OCI-LY7 (cell line): ENCODE measurements at regions not wholly inside any gene's neighbourhood (a gene's known extent, or its start where the extent isn't known, plus 50 kb on each side); places are given as distances from the start of the nearest gene placed in this dataset.

Source experiments
- BruUV-seq: library from RNA; stranded (reverse); fragments of 400-500 nt; replicated peaks from 2 replicates; lab custom pipeline; 2021; lab: Mats Ljungman, UMichigan
- CTCF ChIA-PET: fragments of 300-600 bp; sonication (Branson Sonifier 250); formaldehyde crosslinking; loops from one replicate; lab custom pipeline; 2022; ENCODE audit warnings: antibody characterized with exemption; ENCODE audit not compliant: unreplicated experiment; lab: Charles Lee
- POLR2A ChIA-PET: fragments of 300-600 bp; sonication (Branson Sonifier 250); formaldehyde crosslinking; loops from one replicate; lab custom pipeline; 2022; ENCODE audit warnings: antibody characterized with exemption; lab: Charles Lee
- DNase-seq: peaks from one replicate; pipeline ENCODE4 v3.0.0-alpha.2; 2015; ENCODE audit warnings: low spot score
- H2AFZ ChIP-seq: fragments of 200-600 bp; sonication (generic), shearing (Covaris generic); 2 replicates; pipeline ENCODE4 v1.6.1; 2014; ENCODE audit warnings: mild to moderate bottlenecking, antibody characterized with exemption, low read length, moderate library complexity
- H3K27ac ChIP-seq: fragments of 200-600 bp; sonication (generic); 2 replicates; pipeline ENCODE4 v1.5.1; 2014; ENCODE audit warnings: mixed run types, low read depth, mild to moderate bottlenecking, moderate library complexity, low read length, inconsistent platforms; ENCODE audit not compliant: poor library complexity, severe bottlenecking
- H3K36me3 ChIP-seq: fragments of 200-600 bp; sonication (generic); 2 replicates; pipeline ENCODE4 v1.6.1; 2014; ENCODE audit warnings: mild to moderate bottlenecking, antibody characterized with exemption, low read length, moderate library complexity, mixed read lengths; ENCODE audit not compliant: insufficient read depth
- H3K4me1 ChIP-seq: fragments of 200-600 bp; sonication (generic); 2 replicates; pipeline ENCODE4 v1.5.1; 2014; ENCODE audit warnings: mild to moderate bottlenecking, low read length; ENCODE audit not compliant: insufficient read depth, poor library complexity, severe bottlenecking
- H3K4me2 ChIP-seq: fragments of 200-600 bp; sonication (generic); 2 replicates; pipeline ENCODE4 v1.6.1; 2014; ENCODE audit warnings: mild to moderate bottlenecking, low read length
- H3K4me3 ChIP-seq: fragments of 200-600 bp; sonication (generic); 2 replicates; pipeline ENCODE4 v1.5.1; 2014; ENCODE audit warnings: mild to moderate bottlenecking, low read depth, low read length; ENCODE audit not compliant: poor library complexity, severe bottlenecking
- H3K79me2 ChIP-seq: fragments of 200-600 bp; sonication (generic); 2 replicates; pipeline ENCODE4 v1.6.1; 2016; ENCODE audit warnings: low read depth, mild to moderate bottlenecking, low read length, moderate library complexity, mixed read lengths; ENCODE audit not compliant: insufficient read depth
- H3K9me2 ChIP-seq: fragments of 200-600 bp; sonication (generic); 2 replicates; pipeline ENCODE4 v1.6.1; 2016; ENCODE audit warnings: mild to moderate bottlenecking, low read length, mixed read lengths; ENCODE audit not compliant: insufficient read depth
- H3K9me3 ChIP-seq: fragments of 200-600 bp; sonication (generic); 2 replicates; pipeline ENCODE4 v1.6.1; 2014; ENCODE audit warnings: mild to moderate bottlenecking, mixed run types, low read length, mixed read lengths
- H4K20me1 ChIP-seq: fragments of 200-600 bp; sonication (generic); 2 replicates; pipeline ENCODE4 v1.6.1; 2014; ENCODE audit warnings: mild to moderate bottlenecking, antibody characterized with exemption, low read length, moderate library complexity, mixed read lengths; ENCODE audit not compliant: insufficient read depth
- EZH2phosphoT487 ChIP-seq: fragments of 200-600 bp; sonication (generic); IDR thresholded peaks from 2 replicates; pipeline ENCODE4 v1.6.1; 2018; ENCODE audit warnings: low read depth, borderline replicate concordance, mild to moderate bottlenecking, mixed run types, antibody characterized with exemption, low read length, moderate library complexity, mixed read lengths
- intact Hi-C: fragments of 100-400 bp; cut with micrococcal nuclease; formaldehyde crosslinking; loops from one replicate; pipeline ENCODE4 v1.10.0; 2022; ENCODE audit not compliant: unreplicated experiment
- TF ChIP-seq, protein P1 (sequence below): fragments of 200-600 bp; sonication (generic); conservative IDR thresholded peaks from 2 replicates; pipeline ENCODE4 v1.5.1; 2014; ENCODE audit warnings: mild to moderate bottlenecking, antibody characterized with exemption, low read length, moderate library complexity, mixed read lengths

DNA sequence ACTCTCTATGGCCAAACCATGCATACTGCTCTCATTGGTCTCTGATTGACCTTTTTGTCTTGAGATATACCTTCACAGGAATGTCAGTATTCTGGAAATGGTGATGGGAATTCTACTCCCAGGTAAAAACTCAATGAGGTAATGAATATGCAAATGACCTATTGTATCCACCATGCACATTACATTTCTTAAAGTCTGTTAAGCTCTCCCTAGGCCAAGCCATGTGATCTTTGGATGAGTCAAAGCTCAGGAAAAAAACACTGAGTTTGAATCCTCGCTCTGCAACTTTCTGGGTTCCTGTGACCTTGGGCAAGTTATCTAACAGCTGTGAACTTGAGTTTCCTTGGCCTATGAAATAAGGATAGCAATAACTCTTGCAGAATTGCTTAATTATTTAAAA is 175.4 kb downstream of the PPP1R2C start:
- no peaks in the 10 kb centered on the region for H3K9me3 ChIP-seq
- H2AFZ ChIP-seq = no peak overlapping the region
- H3K79me2 ChIP-seq = no peaks in the 10 kb centered on the region
- no peak overlapping the region for H3K4me3 ChIP-seq
- no peak for DNase-seq
- no peaks in the 10 kb centered on the region for H3K36me3 ChIP-seq
- intact Hi-C loops = no loop called here
- no TSS peak for BruUV-seq
- CTCF ChIA-PET = no interaction called here
- H3K9me2 ChIP-seq = no peaks in the 10 kb centered on the region
- H3K27ac ChIP-seq = no peak overlapping the region
- no peak overlapping the region for H3K4me2 ChIP-seq
- H4K20me1 ChIP-seq = no peaks in the 10 kb centered on the region
- POLR2A ChIA-PET = interaction anchor here (0.7 kb wide), 1 partner anchor 459 kb away, joined by 3 read pairs; no protein-coding TSS in a partner anchor
- H3K4me1 ChIP-seq = no peaks in the 10 kb centered on the region
- TF ChIP-seq, protein P1, sequence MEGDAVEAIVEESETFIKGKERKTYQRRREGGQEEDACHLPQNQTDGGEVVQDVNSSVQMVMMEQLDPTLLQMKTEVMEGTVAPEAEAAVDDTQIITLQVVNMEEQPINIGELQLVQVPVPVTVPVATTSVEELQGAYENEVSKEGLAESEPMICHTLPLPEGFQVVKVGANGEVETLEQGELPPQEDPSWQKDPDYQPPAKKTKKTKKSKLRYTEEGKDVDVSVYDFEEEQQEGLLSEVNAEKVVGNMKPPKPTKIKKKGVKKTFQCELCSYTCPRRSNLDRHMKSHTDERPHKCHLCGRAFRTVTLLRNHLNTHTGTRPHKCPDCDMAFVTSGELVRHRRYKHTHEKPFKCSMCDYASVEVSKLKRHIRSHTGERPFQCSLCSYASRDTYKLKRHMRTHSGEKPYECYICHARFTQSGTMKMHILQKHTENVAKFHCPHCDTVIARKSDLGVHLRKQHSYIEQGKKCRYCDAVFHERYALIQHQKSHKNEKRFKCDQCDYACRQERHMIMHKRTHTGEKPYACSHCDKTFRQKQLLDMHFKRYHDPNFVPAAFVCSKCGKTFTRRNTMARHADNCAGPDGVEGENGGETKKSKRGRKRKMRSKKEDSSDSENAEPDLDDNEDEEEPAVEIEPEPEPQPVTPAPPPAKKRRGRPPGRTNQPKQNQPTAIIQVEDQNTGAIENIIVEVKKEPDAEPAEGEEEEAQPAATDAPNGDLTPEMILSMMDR = no peak
- no peak for TF ChIP-seq EZH2phosphoT487

DNA sequence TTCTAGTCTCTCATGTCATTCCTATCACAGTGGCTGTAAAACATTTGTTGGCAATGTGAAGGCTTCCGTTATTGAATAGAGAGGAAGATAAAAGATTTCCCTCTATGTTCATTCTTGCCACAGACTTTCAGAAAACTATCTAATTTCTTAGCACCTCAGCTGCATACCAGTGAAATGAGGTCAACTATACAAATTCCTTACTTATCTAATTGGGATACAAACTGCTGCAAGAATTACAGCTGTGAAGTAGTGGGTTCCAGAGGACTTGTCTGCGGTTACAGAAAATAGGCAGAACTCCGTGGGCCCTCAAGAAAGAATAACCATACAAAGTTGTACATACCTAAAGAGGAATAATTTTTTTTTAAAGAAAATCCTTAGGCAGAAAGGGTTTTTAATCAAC is 175.8 kb downstream of the PPP1R2C start:
- Histone ChIP-seq H3K4me2 (no peak overlapping the region), H3K4me1 (no peaks in the 10 kb centered on the region), H3K4me3 (no peak overlapping the region), H3K36me3 (no peaks in the 10 kb centered on the region), H3K9me2 (no peaks in the 10 kb centered on the region), H3K79me2 (no peaks in the 10 kb centered on the region), H2AFZ (no peak overlapping the region), H4K20me1 (no peaks in the 10 kb centered on the region), H3K9me3 (no peaks in the 10 kb centered on the region), H3K27ac (no peak overlapping the region)
- POLR2A ChIA-PET = interaction anchor here (0.7 kb wide), 1 partner anchor 459 kb away, joined by 3 read pairs; no protein-coding TSS in a partner anchor
- BruUV-seq = no TSS peak
- intact Hi-C loops = no loop called here
- no peak for DNase-seq
- CTCF ChIA-PET = no interaction called here
- no peak for TF ChIP-seq EZH2phosphoT487
- TF ChIP-seq, protein P1 = no peak

DNA sequence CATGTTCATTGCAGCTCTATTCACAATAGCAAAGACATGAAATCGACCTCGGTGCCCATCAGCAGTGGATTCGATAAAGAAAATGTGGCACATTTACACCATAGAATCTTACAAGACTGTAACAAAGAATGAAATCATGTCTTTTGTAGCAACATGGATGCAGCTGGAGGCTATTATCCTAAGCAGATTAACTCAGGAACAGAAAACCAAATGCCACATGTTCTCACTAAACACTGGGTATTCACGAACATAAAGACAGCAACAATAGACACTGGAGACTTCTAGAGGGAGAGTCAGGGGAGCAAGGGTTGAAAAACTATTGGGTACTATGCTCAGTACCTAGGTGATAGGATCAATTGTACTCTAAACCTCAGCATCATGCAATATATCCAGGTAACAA is 180.5 kb downstream of the PPP1R2C start:
- H3K9me2 ChIP-seq = no peaks in the 10 kb centered on the region
- H3K79me2 ChIP-seq = no peaks in the 10 kb centered on the region
- intact Hi-C loops = no loop called here
- no peak overlapping the region for H2AFZ ChIP-seq
- ChIA-PET CTCF (no interaction called here), POLR2A (interaction anchor here (0.6 kb wide), 1 partner anchor 176 kb away, joined by 4 read pairs; no protein-coding TSS in a partner anchor)
- no peak for TF ChIP-seq EZH2phosphoT487
- TF ChIP-seq, protein P1 = no peak
- no peak for DNase-seq
- H3K4me2 ChIP-seq = no peak overlapping the region
- H3K36me3 ChIP-seq = no peaks in the 10 kb centered on the region
- no TSS peak for BruUV-seq
- H3K27ac ChIP-seq = no peak overlapping the region
- H3K9me3 ChIP-seq = no peaks in the 10 kb centered on the region
- no peaks in the 10 kb centered on the region for H4K20me1 ChIP-seq
- H3K4me1 ChIP-seq = no peaks in the 10 kb centered on the region
- H3K4me3 ChIP-seq = no peak overlapping the region
